Activated B cell treated with CpG ODN at 0.5 μM for 24 hours (primary cell): ENCODE measurements at regions not wholly inside any gene's neighbourhood (a gene's known extent, or its start where the extent isn't known, plus 50 kb on each side); places are given as distances from the start of the nearest gene placed in this dataset.

Source experiments
- ATAC-seq: fragments of 200-7000 bp; cut with Tn5 transposase; one replicate; pipeline ENCODE4 v1.10.0; 2021; ENCODE audit warnings: low read depth, mild to moderate bottlenecking, moderate library complexity
- CTCF ChIA-PET: fragments of 350-600 bp; sonication (Branson Sonifier 250); formaldehyde crosslinking; loops from one replicate; lab custom pipeline; 2021; ENCODE audit warnings: antibody characterized with exemption; lab: Charles Lee
- POLR2A ChIA-PET: fragments of 350-600 bp; sonication (Branson Sonifier 250); formaldehyde crosslinking; loops from one replicate; lab custom pipeline; 2021; ENCODE audit warnings: antibody characterized with exemption; lab: Charles Lee
- DNase-seq: peaks from one replicate; pipeline ENCODE4 v3.0.0; 2022
- H3K27ac Mint-ChIP-seq: one replicate; pipeline ENCODE4 v1.8.0; 2020; ENCODE audit warnings: mixed read lengths
- H3K27me3 Mint-ChIP-seq: one replicate; pipeline ENCODE4 v1.8.0; 2021; ENCODE audit warnings: mixed read lengths
- H3K36me3 Mint-ChIP-seq: one replicate; pipeline ENCODE4 v1.8.0; 2021; ENCODE audit warnings: low read depth, mixed read lengths
- H3K4me1 Mint-ChIP-seq: one replicate; pipeline ENCODE4 v1.8.0; 2021; ENCODE audit warnings: mixed read lengths
- H3K4me3 Mint-ChIP-seq: one replicate; pipeline ENCODE4 v1.8.0; 2020; ENCODE audit warnings: mild to moderate bottlenecking, mixed read lengths
- H3K9me3 Mint-ChIP-seq: one replicate; pipeline ENCODE4 v1.8.0; 2020; ENCODE audit warnings: mixed read lengths
- CTCF ChIP-seq: fragments of 200-600 bp; IDR thresholded peaks from one replicate; pipeline ENCODE4 v1.8.0; 2022; ENCODE audit warnings: antibody characterized with exemption, mild to moderate bottlenecking
- intact Hi-C: fragments of 100-400 bp; cut with micrococcal nuclease; formaldehyde crosslinking; loops from one replicate; pipeline ENCODE4 v1.15.1; 2024

- Mint-ChIP-seq H3K36me3 (no peaks in the 10 kb centered on the region), H3K4me3 (no peak overlapping the region), H3K27me3 (peaks cover 2% of the 10 kb centered on the region), H3K9me3 (no peaks in the 10 kb centered on the region), H3K27ac (no peak overlapping the region), H3K4me1 (no peaks in the 10 kb centered on the region)
- no peak for ATAC-seq
- no peak for TF ChIP-seq CTCF
- ChIA-PET POLR2A (no interaction called here), CTCF (no interaction called here)
- no peak for DNase-seq
- intact Hi-C loops: no loop called here
Observed at GRCh38 chr9:77084094-77084493, 64.6 kb downstream of the FOXB2 start.

- ATAC-seq: no peak
- Mint-ChIP-seq H3K9me3 (no peaks in the 10 kb centered on the region), H3K4me3 (no peak overlapping the region), H3K27ac (no peak overlapping the region), H3K36me3 (no peaks in the 10 kb centered on the region), H3K4me1 (no peaks in the 10 kb centered on the region), H3K27me3 (peaks cover 3% of the 10 kb centered on the region)
- no peak for DNase-seq
- intact Hi-C loops: no loop called here
- CTCF ChIA-PET: no interaction called here
- TF ChIP-seq CTCF: no peak
- POLR2A ChIA-PET: no interaction called here
Observed at GRCh38 chr9:77085416-77085815, 66.0 kb downstream of the FOXB2 start.

GRCh38 chr9:77087506-77087905 lies 68.1 kb downstream of the FOXB2 start:
- no peak for DNase-seq
- H3K27ac Mint-ChIP-seq: no peak overlapping the region
- ChIA-PET POLR2A (no interaction called here), CTCF (no interaction called here)
- intact Hi-C loops: no loop called here
- H3K36me3 Mint-ChIP-seq: no peaks in the 10 kb centered on the region
- no peaks in the 10 kb centered on the region for H3K4me1 Mint-ChIP-seq
- no peak for ATAC-seq
- no peak for TF ChIP-seq CTCF
- peaks cover 2% of the 10 kb centered on the region for H3K27me3 Mint-ChIP-seq
- no peaks in the 10 kb centered on the region for H3K9me3 Mint-ChIP-seq
- H3K4me3 Mint-ChIP-seq: no peak overlapping the region

GRCh38 chr9:77092536-77092935 lies 73.1 kb downstream of the FOXB2 start:
- ChIA-PET POLR2A (no interaction called here), CTCF (no interaction called here)
- H3K4me1 Mint-ChIP-seq: no peaks in the 10 kb centered on the region
- H3K27me3 Mint-ChIP-seq: peaks cover 6% of the 10 kb centered on the region
- no peak for DNase-seq
- intact Hi-C loops: no loop called here
- no peak overlapping the region for H3K4me3 Mint-ChIP-seq
- no peak for ATAC-seq
- H3K9me3 Mint-ChIP-seq: no peaks in the 10 kb centered on the region
- H3K27ac Mint-ChIP-seq: no peak overlapping the region
- TF ChIP-seq CTCF: no peak
- no peaks in the 10 kb centered on the region for H3K36me3 Mint-ChIP-seq

- Mint-ChIP-seq H3K27me3 (peaks cover 7% of the 10 kb centered on the region), H3K27ac (no peak overlapping the region), H3K9me3 (no peaks in the 10 kb centered on the region), H3K4me1 (no peaks in the 10 kb centered on the region), H3K4me3 (no peak overlapping the region), H3K36me3 (no peaks in the 10 kb centered on the region)
- TF ChIP-seq CTCF: no peak
- ATAC-seq: no peak
- ChIA-PET CTCF (no interaction called here), POLR2A (no interaction called here)
- intact Hi-C loops: no loop called here
- no peak for DNase-seq
Observed at GRCh38 chr9:77094150-77094549, 74.7 kb downstream of the FOXB2 start.
